Stimulated activated memory B cell treated with anti-CD40 and anti-IgM and Interleukin-4, amounts not matched to agents 10 μg/mL and 1 μg/mL and 100 μg/mL, for 72 hours (primary cell): ENCODE measurements at regions not wholly inside any gene's neighbourhood (a gene's known extent, or its start where the extent isn't known, plus 50 kb on each side); places are given as distances from the start of the nearest gene placed in this dataset.
"Not testable (repeated sequence)": the region's sequence is repeated elsewhere in the genome, so short reads cannot be mapped to it uniquely, and the experiment has no call there.

Experiments
- ATAC-seq: fragments of 150-1000 bp; cut with Tn5 transposase; 2 replicates; pipeline ENCODE4 v1.10.0; 2021
- H3K27ac Mint-ChIP-seq: one replicate; pipeline ENCODE4 v1.8.0; 2022; ENCODE audit warnings: mild to moderate bottlenecking, mixed read lengths
- H3K27me3 Mint-ChIP-seq: one replicate; pipeline ENCODE4 v1.8.0; 2022; ENCODE audit warnings: mixed read lengths
- H3K36me3 Mint-ChIP-seq: one replicate; pipeline ENCODE4 v1.8.0; 2022; ENCODE audit warnings: mixed read lengths
- H3K4me1 Mint-ChIP-seq: one replicate; pipeline ENCODE4 v1.8.0; 2022; ENCODE audit warnings: mixed read lengths
- H3K4me3 Mint-ChIP-seq: one replicate; pipeline ENCODE4 v1.8.0; 2022; ENCODE audit warnings: mild to moderate bottlenecking, moderate library complexity, mixed read lengths
- H3K9me3 Mint-ChIP-seq: one replicate; pipeline ENCODE4 v1.8.0; 2022; ENCODE audit warnings: mixed read lengths

DNA sequence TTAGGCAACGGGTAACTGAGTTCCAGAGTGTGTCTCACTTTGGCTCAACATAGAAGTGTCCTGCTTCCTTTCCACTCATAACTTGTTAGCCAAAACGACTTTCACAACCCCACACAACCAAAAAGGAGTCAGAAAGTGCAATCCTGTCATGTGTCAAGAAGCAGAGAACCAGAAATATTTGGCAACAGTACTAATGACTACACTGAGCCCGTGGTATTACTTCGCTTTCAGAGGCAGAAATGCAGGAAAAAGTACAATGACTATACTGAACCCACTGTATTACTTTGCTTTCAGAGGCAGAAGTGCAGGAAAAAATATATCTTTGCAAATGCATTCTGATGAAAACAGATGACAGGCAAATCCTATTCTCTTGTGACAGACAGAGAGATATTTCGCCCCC, 484.6 kb downstream of the KIF2B start:
- Mint-ChIP-seq H3K4me1 (no peaks in the 10 kb centered on the region), H3K27me3 (no peaks in the 10 kb centered on the region)

DNA sequence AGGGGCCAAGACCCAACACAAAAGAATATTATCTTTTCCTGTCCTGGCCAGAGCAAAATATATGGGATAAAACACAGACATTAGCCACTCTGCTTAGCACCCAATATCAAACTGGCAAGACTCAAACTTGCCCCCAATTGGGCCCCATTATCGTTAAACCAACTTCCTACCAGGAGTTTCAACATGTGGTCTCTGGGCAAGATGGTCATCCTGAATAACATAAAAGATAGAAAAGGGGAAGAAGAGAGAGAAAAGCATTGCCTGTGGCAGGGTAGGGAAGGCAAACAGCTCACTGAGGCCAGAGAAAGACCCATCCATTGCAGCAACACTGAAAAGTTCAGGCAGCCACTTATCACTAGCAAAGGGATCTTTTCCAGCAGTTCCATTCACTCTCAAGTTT, 502.1 kb downstream of the KIF2B start:
- no peaks in the 10 kb centered on the region for H3K4me1 Mint-ChIP-seq
- ATAC-seq, result no peak
- no peaks in the 10 kb centered on the region for H3K27me3 Mint-ChIP-seq
- no peak overlapping the region for H3K4me3 Mint-ChIP-seq
- H3K9me3 Mint-ChIP-seq, result peaks cover 33% of the 10 kb centered on the region
- H3K36me3 Mint-ChIP-seq, result no peaks in the 10 kb centered on the region
- H3K27ac Mint-ChIP-seq, result no peak overlapping the region

More for the DNA sequence above, 484.6 kb downstream of the KIF2B start:
- no peak for ATAC-seq
- Mint-ChIP-seq H3K9me3 (no peaks in the 10 kb centered on the region), H3K4me3 (no peak overlapping the region), H3K36me3 (no peaks in the 10 kb centered on the region), H3K27ac (no peak overlapping the region)

DNA sequence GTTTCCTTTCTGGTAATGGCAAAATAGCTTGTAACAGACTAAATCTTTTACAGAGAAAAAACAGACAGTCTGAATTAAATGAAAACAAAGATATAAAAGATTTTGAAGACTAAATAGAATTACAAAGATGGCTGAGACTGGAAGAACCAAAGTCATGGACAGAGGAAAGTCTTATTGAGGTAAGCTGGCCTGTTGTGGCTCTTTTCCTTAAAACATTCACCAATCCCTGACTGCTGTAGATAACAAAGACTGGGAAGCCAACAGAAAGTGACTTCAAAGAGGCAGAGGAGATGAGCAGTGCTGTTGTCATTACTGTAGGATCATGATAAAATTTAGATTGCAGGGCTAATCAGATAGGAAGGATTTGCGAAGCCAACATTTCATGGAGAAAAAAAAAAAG, 517.0 kb downstream of the KIF2B start:
- Mint-ChIP-seq H3K4me3 (no peak overlapping the region), H3K4me1 (no peaks in the 10 kb centered on the region), H3K27me3 (no peaks in the 10 kb centered on the region), H3K36me3 (no peaks in the 10 kb centered on the region), H3K27ac (no peak overlapping the region), H3K9me3 (peaks cover 5% of the 10 kb centered on the region)
- ATAC-seq, result no peak

DNA sequence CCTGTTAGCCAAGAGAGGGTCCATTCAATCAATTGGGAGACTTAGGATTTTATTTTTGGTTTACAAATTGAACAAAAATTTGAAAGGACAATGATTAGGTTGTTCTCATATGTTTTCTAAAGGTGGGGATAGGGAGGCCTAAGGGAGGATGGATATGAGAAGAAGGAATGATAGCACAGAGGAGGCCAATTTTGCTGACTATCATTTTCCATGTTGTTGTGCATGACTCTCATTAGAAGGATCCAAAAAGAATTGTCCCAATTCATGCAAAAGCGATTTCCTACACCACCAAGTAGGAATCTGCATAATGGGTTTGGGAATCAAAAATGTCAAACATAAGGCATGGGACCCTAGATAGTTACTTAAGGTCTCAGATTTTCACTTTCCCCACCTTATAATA, 524.8 kb downstream of the KIF2B start:
- H3K4me3 Mint-ChIP-seq, result no peak overlapping the region
- H3K36me3 Mint-ChIP-seq, result no peaks in the 10 kb centered on the region
- no peaks in the 10 kb centered on the region for H3K27me3 Mint-ChIP-seq
- H3K9me3 Mint-ChIP-seq, result peaks cover 6% of the 10 kb centered on the region
- H3K27ac Mint-ChIP-seq, result no peak overlapping the region
- H3K4me1 Mint-ChIP-seq, result no peaks in the 10 kb centered on the region
- no peak for ATAC-seq

DNA sequence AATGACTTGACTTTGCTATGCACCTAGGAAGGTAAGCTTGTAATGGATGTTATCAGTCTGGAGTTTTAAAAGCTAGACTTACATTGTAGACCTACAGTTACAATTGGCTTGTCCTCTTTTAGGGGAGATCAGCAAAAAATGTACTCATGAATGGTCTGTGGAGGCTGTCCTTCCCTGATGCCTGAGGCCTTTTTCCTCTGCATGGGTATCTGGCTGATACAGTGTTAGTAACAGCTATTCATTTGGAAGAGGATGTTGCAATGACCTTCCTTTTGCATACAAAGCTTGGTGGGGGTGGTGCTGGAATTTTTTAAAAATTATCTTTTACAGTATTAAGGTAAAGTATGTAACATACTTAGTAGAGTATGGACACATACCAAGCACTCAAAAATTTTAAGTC, 525.5 kb downstream of the KIF2B start:
- H3K4me3 Mint-ChIP-seq, result no peak overlapping the region
- H3K9me3 Mint-ChIP-seq, result peaks cover 6% of the 10 kb centered on the region
- no peak for ATAC-seq
- no peaks in the 10 kb centered on the region for H3K36me3 Mint-ChIP-seq
- no peak overlapping the region for H3K27ac Mint-ChIP-seq
- no peaks in the 10 kb centered on the region for H3K27me3 Mint-ChIP-seq
- H3K4me1 Mint-ChIP-seq, result no peaks in the 10 kb centered on the region

DNA sequence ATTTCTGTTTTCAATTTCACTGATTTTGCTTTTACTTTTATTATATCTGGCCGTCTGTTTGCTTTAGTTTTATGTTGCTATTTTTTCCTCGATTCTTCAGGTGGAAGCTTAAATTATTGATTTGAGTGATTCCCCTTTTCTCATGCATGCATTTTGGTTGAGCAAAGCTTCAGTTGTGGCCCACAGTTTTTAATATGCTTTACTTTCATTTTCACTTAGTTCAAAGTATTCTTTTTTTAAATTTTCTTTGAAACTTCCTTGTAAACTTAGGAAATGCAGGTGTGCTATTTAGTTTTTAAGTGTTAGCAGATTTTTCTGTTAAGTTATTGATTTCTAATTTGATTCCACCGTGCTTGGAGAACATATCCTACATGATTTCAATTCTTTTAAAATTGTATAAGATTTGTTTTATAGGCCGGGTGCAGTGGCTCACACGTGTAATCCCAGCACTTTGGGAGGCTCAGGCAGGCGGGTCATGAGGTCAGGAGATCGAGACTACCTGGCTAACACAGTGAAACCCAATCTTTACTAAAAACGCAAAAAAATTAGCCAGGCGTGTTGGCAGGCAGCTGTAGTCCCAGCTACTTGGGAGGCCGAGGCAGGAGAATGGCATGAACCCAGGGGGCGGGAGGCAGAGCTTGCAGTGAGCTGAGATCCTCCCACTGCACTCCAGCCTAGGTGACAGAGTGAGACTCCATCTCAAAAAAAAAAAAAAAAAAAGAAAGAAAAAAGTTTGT, 531.2 kb downstream of the KIF2B start:
- Mint-ChIP-seq H3K9me3 (peaks cover 14% of the 10 kb centered on the region), H3K4me3 (no peak overlapping the region), H3K27me3 (no peaks in the 10 kb centered on the region), H3K36me3 (no peaks in the 10 kb centered on the region), H3K4me1 (no peaks in the 10 kb centered on the region), H3K27ac (no peak overlapping the region)
- ATAC-seq, result no peak

DNA sequence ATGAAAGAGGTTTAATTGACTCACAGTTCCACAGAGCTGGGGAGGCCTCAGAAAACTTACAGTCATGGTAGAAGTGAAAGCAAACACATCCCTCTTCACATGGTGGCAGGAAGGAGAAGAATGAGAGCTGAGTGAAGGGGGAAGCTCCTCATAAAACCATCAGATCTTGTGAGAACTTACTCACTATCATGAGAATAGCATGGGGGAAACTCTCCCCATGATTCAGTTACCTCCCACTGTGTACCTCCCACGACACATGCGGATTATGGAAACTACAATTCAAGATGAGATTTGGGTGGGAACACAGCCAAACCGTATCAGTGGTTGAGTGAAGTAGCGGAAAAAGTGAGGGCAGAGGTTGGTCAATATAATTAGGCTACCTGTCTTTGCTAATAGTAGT, 538.3 kb downstream of the KIF2B start:
- not testable (repeated sequence) for H3K27me3 Mint-ChIP-seq, ATAC-seq, H3K4me1 Mint-ChIP-seq, H3K4me3 Mint-ChIP-seq, H3K27ac Mint-ChIP-seq, H3K36me3 Mint-ChIP-seq
- H3K9me3 Mint-ChIP-seq, result peaks cover 19% of the 10 kb centered on the region

DNA sequence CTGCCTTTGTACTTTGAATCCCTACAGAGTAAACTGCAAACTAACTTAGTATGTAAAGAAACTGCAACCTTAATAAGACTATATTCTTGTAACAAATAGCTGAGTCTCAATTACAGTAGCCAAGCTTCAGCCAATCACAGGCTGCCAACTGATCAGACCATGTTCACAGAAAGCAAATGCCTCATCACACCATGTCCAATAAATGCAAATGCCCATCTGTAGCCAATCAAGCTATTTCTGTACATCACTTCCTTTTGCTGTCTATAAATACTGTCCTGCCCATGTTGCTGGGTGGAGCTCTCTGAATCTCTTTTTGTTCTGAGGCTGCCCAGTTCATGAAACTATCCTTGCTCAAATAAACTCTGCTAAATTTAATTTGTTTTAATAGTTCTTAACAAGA, 531.7 kb upstream of the TOM1L1 start:
- Mint-ChIP-seq H3K4me3 (no peak overlapping the region), H3K27me3 (no peaks in the 10 kb centered on the region), H3K4me1 (no peaks in the 10 kb centered on the region), H3K36me3 (no peaks in the 10 kb centered on the region), H3K27ac (no peak overlapping the region), H3K9me3 (peaks cover 6% of the 10 kb centered on the region)
- no peak for ATAC-seq

DNA sequence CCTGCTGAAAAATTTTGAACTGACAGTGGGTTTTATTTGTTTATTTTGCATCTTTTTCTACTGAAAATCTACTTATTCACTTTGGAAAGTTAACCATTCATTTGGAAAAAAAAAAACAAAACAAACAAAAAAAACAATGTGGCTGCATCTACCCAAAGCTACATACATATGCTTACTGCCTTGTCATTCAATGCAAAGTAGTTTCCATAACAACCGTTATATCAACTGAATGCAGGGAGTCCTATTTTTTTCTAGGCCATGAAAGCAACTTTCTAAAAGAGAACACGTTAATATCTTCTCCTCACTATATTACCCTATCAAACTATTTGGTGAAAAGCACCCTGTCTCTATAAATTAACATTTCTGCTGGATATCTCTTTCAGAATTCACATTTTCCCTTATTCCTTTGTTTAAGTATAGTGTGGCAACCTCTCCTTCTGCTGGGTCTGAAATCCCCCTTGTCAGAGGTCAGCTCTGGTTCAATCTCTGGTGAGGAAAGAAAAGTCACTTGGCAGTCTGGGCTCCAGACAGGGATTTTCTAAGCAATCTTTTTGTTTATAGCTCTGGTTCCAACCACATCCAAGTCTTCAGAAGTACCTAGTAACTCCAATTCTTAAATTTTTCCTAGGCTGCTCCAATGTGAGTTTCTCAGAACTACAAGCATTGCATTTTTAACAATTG, 528.4 kb upstream of the TOM1L1 start:
- Mint-ChIP-seq H3K4me1 (no peaks in the 10 kb centered on the region), H3K36me3 (no peaks in the 10 kb centered on the region), H3K9me3 (no peaks in the 10 kb centered on the region), H3K27me3 (no peaks in the 10 kb centered on the region), H3K4me3 (no peak overlapping the region), H3K27ac (no peak overlapping the region)
- no peak for ATAC-seq

DNA sequence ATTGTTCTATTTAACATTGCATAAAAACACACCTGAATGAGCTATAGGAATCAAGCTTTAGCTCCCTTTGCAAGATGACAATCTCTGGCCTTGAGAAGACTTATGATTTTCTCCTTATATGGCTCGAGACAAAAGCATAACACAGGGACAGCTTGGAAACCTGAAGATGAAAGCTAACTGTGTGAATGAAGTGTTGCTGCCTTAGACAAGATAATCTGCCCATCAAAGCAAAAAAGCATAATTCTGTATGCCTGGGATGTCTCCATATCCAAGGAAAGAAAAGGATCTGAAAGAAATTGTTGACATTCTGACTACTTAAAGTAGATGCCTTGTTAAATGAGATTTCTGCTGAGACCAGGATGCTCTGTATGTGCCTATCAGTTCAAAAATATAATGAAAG, 526.7 kb upstream of the TOM1L1 start:
- Mint-ChIP-seq H3K27me3 (no peaks in the 10 kb centered on the region), H3K27ac (no peak overlapping the region), H3K4me1 (no peaks in the 10 kb centered on the region), H3K4me3 (no peak overlapping the region), H3K36me3 (no peaks in the 10 kb centered on the region), H3K9me3 (no peaks in the 10 kb centered on the region)
- ATAC-seq, result no peak

DNA sequence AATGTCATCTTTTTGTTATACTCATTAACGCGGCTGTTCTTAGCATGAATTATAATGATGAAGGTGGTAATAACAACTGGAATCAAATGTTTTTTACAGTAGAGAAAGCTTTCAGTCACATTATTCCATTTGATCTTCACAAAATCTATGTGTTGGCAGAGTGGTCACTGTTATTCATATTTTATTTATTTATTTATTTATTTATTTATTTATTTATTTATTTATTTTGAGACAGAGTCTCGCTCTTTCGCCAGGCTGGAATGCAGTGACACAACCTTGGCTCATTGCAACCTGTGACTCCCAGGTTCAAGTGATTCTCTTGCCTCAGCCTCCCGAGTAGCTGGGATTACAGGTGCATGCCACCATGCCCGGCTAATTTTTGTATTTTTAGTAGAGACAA, 524.2 kb upstream of the TOM1L1 start:
- ATAC-seq, H3K4me3 Mint-ChIP-seq, H3K27ac Mint-ChIP-seq, H3K36me3 Mint-ChIP-seq, H3K4me1 Mint-ChIP-seq, H3K9me3 Mint-ChIP-seq, H3K27me3 Mint-ChIP-seq: not testable (repeated sequence)

DNA sequence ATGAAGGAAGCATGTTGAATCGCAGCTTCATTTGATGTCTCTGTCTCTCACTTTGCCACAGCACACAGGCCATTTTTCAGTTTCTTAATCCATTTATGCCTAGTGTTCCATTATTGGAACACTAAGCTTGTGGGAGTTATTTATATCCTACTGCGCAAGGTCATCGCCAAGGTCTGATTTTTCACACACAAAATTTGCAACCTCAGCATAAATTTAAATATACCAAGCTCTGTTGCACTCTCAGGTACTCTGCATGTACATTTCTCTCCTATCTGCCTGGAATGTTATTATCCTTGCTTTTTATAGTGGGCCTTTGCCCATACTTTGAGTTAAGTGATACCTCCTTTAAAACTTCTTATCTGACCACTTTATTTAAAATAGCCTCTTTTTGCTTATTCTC, 519.2 kb upstream of the TOM1L1 start:
- no peaks in the 10 kb centered on the region for H3K36me3 Mint-ChIP-seq
- no peak for ATAC-seq
- H3K27ac Mint-ChIP-seq, result no peak overlapping the region
- no peak overlapping the region for H3K4me3 Mint-ChIP-seq
- no peaks in the 10 kb centered on the region for H3K27me3 Mint-ChIP-seq
- H3K9me3 Mint-ChIP-seq, result peaks cover 4% of the 10 kb centered on the region
- no peaks in the 10 kb centered on the region for H3K4me1 Mint-ChIP-seq

DNA sequence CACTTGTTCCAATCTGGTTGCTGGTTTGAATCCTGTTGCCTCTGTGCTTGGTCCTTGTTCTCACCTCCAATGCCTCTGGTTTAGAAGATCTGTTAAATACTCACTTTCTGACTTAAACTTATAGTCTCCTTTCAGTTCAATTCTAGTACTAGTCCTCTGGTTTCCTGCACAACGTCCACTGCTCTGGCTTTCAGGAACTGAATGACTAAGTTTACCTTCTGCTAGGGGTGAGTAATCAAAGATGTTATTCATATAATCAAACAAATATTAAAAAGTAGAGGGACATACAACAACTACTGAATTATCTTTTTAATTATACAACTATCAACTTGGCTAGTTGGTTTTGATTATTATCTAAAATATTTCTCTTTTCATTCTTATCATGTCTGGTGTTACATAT, 496.4 kb upstream of the TOM1L1 start:
- H3K4me3 Mint-ChIP-seq, result no peak overlapping the region
- peaks cover 5% of the 10 kb centered on the region for H3K9me3 Mint-ChIP-seq
- no peaks in the 10 kb centered on the region for H3K36me3 Mint-ChIP-seq
- no peaks in the 10 kb centered on the region for H3K27me3 Mint-ChIP-seq
- no peaks in the 10 kb centered on the region for H3K4me1 Mint-ChIP-seq
- H3K27ac Mint-ChIP-seq, result no peak overlapping the region
- ATAC-seq, result no peak

DNA sequence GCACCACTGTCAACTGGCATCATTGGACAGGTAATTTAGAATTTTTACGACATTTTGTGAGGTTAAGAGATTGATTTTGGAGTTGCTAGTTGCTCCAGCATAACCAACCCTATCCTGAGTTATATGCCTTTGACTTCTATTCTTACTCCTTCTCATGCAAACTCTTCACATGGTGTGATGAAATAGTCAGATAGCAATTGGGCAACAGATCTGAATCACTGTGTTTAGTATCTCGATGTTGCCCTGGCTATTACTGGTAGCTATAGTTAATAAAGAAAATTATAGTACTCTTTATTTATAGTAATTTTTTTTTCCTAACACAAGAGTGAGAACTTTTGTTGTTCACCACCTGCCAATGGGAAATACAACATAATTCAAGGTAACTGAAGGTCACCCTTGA, 494.8 kb upstream of the TOM1L1 start:
- ATAC-seq, result no peak
- no peaks in the 10 kb centered on the region for H3K4me1 Mint-ChIP-seq
- H3K9me3 Mint-ChIP-seq, result peaks cover 5% of the 10 kb centered on the region
- H3K27me3 Mint-ChIP-seq, result no peaks in the 10 kb centered on the region
- no peak overlapping the region for H3K4me3 Mint-ChIP-seq
- H3K36me3 Mint-ChIP-seq, result no peaks in the 10 kb centered on the region
- H3K27ac Mint-ChIP-seq, result no peak overlapping the region

DNA sequence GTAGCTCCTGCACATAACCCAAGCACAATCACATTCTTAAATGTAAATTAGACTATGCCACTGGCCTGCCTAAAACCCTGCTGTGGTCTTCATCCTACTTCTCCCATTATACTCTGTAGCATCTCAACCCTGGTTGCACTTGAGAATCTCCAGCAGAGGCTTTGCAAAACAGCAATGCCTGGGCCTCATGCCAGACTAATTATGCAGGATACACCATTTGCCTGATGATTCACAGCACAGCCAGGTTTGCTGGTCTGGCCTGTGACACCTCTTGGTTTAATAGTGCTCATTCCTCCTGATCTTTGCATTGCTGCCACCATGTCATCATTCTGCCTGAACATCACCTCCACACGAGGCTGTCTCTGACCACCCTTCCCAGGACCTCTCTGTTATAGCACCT, 491.9 kb upstream of the TOM1L1 start:
- Mint-ChIP-seq H3K4me3 (no peak overlapping the region), H3K27me3 (no peaks in the 10 kb centered on the region), H3K27ac (no peak overlapping the region), H3K36me3 (no peaks in the 10 kb centered on the region), H3K9me3 (peaks cover 5% of the 10 kb centered on the region), H3K4me1 (no peaks in the 10 kb centered on the region)
- ATAC-seq, result no peak

DNA sequence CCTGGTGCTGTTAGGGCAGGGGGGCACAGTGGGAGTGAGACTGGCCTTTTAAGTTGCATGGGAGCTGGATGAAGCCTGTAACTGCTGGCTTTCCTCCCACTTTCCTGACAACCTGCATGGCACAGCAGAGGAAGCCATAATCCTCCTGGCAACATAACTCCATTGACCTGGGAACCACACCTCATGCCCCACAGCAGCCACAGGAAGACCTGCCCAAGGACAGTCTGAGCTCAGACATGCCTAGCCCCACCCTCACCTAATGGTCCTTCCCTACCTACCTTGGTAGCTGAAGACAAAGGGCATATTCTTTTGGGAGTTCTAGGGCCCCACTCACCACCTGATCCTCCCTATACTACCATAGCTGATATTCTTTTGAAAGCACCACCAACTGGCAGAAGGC, 482.2 kb upstream of the TOM1L1 start:
- no peak overlapping the region for H3K4me3 Mint-ChIP-seq
- ATAC-seq, result no peak
- no peak overlapping the region for H3K27ac Mint-ChIP-seq
- H3K9me3 Mint-ChIP-seq, result peaks cover 20% of the 10 kb centered on the region
- no peaks in the 10 kb centered on the region for H3K27me3 Mint-ChIP-seq
- no peaks in the 10 kb centered on the region for H3K36me3 Mint-ChIP-seq
- H3K4me1 Mint-ChIP-seq, result no peaks in the 10 kb centered on the region
